H1 (cell line): ENCODE measurements at regions not wholly inside any gene's neighbourhood (a gene's known extent, or its start where the extent isn't known, plus 50 kb on each side); places are given as distances from the start of the nearest gene placed in this dataset.

ENCODE experiments used
- ATF2 ChIP-seq: IDR thresholded peaks from 2 replicates; pipeline ENCODE4 v1.6.1; 2012; ENCODE audit warnings: low read length, inconsistent platforms
- ATF3 ChIP-seq: IDR thresholded peaks from 2 replicates; pipeline ENCODE4 v1.6.1; 2011; ENCODE audit warnings: low read depth, mild to moderate bottlenecking, low read length; ENCODE audit not compliant: insufficient read depth
- EZH2 ChIP-seq: fragments of 200-600 bp; sonication (generic); IDR thresholded peaks from 2 replicates; pipeline ENCODE4 v1.7.1; 2012; ENCODE audit warnings: low read depth, mild to moderate bottlenecking, moderate library complexity, low read length, inconsistent platforms; ENCODE audit not compliant: severe bottlenecking
- FOSL1 ChIP-seq: IDR thresholded peaks from 2 replicates; pipeline ENCODE4 v1.6.1; 2011; ENCODE audit warnings: mild to moderate bottlenecking, low read depth, low read length, moderate library complexity; ENCODE audit not compliant: insufficient read depth
- MAX ChIP-seq: IDR thresholded peaks from 2 replicates; pipeline ENCODE4 v1.6.1; 2012; ENCODE audit warnings: inconsistent platforms
- PHF8 ChIP-seq: fragments of 200-600 bp; sonication (generic); conservative IDR thresholded peaks from 2 replicates; pipeline ENCODE4 v1.7.1; 2012; ENCODE audit warnings: low read depth, mild to moderate bottlenecking, inconsistent platforms, low read length, moderate library complexity
- POLR2A ChIP-seq, 2 experiments: IDR thresholded peaks; 1 replicate in 1 of 2; 2 replicates in 1 of 2; pipeline ENCODE4 v1.6.1; 2011; ENCODE audit warnings: low read depth in 2 of 2, low read length in 2 of 2, mild to moderate bottlenecking in 2 of 2; ENCODE audit errors: control extremely low read depth in 1 of 2
- TEAD4 ChIP-seq: IDR thresholded peaks from 2 replicates; pipeline ENCODE4 v1.6.1; 2012; ENCODE audit warnings: low read depth, low read length, inconsistent platforms, mixed read lengths
- ZNF274 ChIP-seq: IDR thresholded peaks from 2 replicates; pipeline ENCODE4 v1.7.0; 2012; ENCODE audit warnings: low read length, borderline replicate concordance; ENCODE audit errors: extremely low read depth
- TF ChIP-seq, protein P1 (sequence below): fragments of 300-600 bp; sonication (generic); IDR thresholded peaks from 2 replicates; pipeline ENCODE4 v1.7.1; 2012; ENCODE audit warnings: low read length, moderate library complexity, mild to moderate bottlenecking, inconsistent platforms; ENCODE audit not compliant: insufficient replicate concordance

GRCh38 chr14:39673734-39674133 is 241.5 kb upstream of the FBXO33 start (continued):
- TF ChIP-seq, protein P1, sequence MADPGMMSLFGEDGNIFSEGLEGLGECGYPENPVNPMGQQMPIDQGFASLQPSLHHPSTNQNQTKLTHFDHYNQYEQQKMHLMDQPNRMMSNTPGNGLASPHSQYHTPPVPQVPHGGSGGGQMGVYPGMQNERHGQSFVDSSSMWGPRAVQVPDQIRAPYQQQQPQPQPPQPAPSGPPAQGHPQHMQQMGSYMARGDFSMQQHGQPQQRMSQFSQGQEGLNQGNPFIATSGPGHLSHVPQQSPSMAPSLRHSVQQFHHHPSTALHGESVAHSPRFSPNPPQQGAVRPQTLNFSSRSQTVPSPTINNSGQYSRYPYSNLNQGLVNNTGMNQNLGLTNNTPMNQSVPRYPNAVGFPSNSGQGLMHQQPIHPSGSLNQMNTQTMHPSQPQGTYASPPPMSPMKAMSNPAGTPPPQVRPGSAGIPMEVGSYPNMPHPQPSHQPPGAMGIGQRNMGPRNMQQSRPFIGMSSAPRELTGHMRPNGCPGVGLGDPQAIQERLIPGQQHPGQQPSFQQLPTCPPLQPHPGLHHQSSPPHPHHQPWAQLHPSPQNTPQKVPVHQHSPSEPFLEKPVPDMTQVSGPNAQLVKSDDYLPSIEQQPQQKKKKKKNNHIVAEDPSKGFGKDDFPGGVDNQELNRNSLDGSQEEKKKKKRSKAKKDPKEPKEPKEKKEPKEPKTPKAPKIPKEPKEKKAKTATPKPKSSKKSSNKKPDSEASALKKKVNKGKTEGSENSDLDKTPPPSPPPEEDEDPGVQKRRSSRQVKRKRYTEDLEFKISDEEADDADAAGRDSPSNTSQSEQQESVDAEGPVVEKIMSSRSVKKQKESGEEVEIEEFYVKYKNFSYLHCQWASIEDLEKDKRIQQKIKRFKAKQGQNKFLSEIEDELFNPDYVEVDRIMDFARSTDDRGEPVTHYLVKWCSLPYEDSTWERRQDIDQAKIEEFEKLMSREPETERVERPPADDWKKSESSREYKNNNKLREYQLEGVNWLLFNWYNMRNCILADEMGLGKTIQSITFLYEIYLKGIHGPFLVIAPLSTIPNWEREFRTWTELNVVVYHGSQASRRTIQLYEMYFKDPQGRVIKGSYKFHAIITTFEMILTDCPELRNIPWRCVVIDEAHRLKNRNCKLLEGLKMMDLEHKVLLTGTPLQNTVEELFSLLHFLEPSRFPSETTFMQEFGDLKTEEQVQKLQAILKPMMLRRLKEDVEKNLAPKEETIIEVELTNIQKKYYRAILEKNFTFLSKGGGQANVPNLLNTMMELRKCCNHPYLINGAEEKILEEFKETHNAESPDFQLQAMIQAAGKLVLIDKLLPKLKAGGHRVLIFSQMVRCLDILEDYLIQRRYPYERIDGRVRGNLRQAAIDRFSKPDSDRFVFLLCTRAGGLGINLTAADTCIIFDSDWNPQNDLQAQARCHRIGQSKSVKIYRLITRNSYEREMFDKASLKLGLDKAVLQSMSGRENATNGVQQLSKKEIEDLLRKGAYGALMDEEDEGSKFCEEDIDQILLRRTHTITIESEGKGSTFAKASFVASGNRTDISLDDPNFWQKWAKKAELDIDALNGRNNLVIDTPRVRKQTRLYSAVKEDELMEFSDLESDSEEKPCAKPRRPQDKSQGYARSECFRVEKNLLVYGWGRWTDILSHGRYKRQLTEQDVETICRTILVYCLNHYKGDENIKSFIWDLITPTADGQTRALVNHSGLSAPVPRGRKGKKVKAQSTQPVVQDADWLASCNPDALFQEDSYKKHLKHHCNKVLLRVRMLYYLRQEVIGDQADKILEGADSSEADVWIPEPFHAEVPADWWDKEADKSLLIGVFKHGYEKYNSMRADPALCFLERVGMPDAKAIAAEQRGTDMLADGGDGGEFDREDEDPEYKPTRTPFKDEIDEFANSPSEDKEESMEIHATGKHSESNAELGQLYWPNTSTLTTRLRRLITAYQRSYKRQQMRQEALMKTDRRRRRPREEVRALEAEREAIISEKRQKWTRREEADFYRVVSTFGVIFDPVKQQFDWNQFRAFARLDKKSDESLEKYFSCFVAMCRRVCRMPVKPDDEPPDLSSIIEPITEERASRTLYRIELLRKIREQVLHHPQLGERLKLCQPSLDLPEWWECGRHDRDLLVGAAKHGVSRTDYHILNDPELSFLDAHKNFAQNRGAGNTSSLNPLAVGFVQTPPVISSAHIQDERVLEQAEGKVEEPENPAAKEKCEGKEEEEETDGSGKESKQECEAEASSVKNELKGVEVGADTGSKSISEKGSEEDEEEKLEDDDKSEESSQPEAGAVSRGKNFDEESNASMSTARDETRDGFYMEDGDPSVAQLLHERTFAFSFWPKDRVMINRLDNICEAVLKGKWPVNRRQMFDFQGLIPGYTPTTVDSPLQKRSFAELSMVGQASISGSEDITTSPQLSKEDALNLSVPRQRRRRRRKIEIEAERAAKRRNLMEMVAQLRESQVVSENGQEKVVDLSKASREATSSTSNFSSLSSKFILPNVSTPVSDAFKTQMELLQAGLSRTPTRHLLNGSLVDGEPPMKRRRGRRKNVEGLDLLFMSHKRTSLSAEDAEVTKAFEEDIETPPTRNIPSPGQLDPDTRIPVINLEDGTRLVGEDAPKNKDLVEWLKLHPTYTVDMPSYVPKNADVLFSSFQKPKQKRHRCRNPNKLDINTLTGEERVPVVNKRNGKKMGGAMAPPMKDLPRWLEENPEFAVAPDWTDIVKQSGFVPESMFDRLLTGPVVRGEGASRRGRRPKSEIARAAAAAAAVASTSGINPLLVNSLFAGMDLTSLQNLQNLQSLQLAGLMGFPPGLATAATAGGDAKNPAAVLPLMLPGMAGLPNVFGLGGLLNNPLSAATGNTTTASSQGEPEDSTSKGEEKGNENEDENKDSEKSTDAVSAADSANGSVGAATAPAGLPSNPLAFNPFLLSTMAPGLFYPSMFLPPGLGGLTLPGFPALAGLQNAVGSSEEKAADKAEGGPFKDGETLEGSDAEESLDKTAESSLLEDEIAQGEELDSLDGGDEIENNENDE: peak; percentile 67
- TF ChIP-seq ATF2 (no peak), MAX (peak; percentile 85), FOSL1 (no peak), POLR2A (IDR thresholded peaks at IDR 0.05; ENCODE audit: control extremely low read depth in 1 of 2, low read depth in 2 of 2, low read length in 2 of 2) (no peak), PHF8 (no peak), TEAD4 (peak; percentile 78), EZH2 (no peak), ATF3 (no peak), ZNF274 (no peak)
